ENCODE measurements at regions not wholly inside any gene's neighbourhood (a gene's known extent, or its start where the extent isn't known, plus 50 kb on each side); places are given as distances from the start of the nearest gene placed in this dataset.

DNA sequence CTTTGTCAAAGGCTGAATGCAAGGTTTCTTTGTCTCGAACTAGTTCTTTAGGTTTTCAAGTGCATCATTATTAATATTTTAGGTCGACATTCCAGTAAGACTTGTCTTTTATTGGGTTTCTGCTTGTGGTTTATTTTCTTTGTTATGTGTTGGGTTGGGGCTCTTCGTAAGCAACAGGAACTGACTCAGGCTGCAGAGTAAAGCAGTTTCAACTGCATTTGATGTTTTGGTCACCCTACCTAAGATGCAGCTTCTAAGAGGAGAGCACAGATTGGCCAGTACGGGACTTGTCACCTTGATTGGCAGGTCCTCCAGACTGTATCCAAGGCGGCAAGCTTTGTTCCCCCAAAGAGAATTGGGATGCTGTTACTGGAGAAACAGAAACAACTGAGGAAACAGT, 149.5 kb upstream of the SULF2 start:
- Histone ChIP-seq H2AFZ (ENCODE audit: low read length) (no peak overlapping the region), H3K9me3 (ENCODE audit: low read length) (no peaks in the 10 kb centered on the region; the same call in 1 of the 2 replicates), H4K20me1 (ENCODE audit: insufficient read depth, low read length) (no peaks in the 10 kb centered on the region), H3K9ac (ENCODE audit: insufficient read depth, low read depth, low read length) (no peak overlapping the region), H3K4me1 (ENCODE audit: insufficient read depth, low read length) (no peaks in the 10 kb centered on the region), H3K36me3 (replicated peaks in 1 of 2; ENCODE audit: control insufficient read depth in 1 of 2, insufficient read depth in 2 of 2, low read length in 2 of 2) (no peaks in the 10 kb centered on the region), H3K4me2 (ENCODE audit: low read depth, low read length) (no peak overlapping the region), H3K27ac (ENCODE audit: extremely low read length, insufficient read depth, low read length) (no peak overlapping the region), H3K27me3 (ENCODE audit: control insufficient read depth in 1 of 2, insufficient read depth in 2 of 2, low read length in 2 of 2) (peaks cover 0 to 30% of the 10 kb centered on the region in 2 experiments; a peak in 4 of 5 replicates), H3K4me3 (replicated peaks in 1 of 3; ENCODE audit: insufficient read depth in 1 of 3, low read depth in 2 of 3, low read length in 3 of 3) (no peak overlapping the region), H3K79me2 (ENCODE audit: insufficient read depth, low read length) (no peaks in the 10 kb centered on the region)
- ATAC-seq (no peak), DNase-seq (ENCODE audit: low spot score) (no peak), FAIRE-seq (no peak)
- ChIA-PET CTCF (ENCODE audit: low intra/inter-chr PET ratio, low total read pairs) (no interaction called here), POLR2A (no interaction called here)
- BruUV-seq (replicated peaks) = no TSS peak
- 8% methylated on average over 5 of the region's 5 CpGs for WGBS (ENCODE audit: low lambda C conversion rate)
- in situ Hi-C loops (cut with HindIII; ENCODE audit: extremely low pct_ligation_motif_present, low pct_unique_long_range_greater_than_20kb) = no loop called here
- intact Hi-C loops (cut with micrococcal nuclease; ENCODE audit: unreplicated experiment) = no loop called here
- TF ChIP-seq JDP2 (CRISPR knock-in tag; IDR thresholded peaks at IDR 0.05; ENCODE audit: borderline replicate concordance) = no peak
- TF ChIP-seq SALL1 (CRISPR knock-in tag; IDR thresholded peaks at IDR 0.05) = no peak

DNA sequence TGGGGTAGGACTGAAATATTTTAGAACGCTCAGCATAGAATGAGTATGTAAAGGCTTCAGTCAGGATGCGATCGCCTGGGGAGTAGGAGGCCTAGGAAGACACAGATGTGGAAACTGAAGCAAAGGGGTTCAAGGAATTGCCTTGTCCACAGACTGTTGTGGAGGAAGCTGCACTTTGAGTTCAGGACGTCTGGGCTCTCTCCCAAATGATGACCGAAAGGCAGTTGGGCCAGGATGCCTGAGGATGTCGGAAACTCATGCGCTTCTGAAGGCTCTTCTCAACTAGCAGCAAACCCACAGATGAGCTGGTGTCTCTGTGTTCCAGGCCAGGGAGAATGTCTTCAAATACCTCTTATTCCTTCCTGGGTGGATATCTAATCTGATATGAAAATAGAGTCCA, 146.2 kb upstream of the SULF2 start:
- H3K4me3 ChIP-seq (replicated peaks in 1 of 3; ENCODE audit: insufficient read depth in 1 of 3, low read depth in 2 of 3, low read length in 3 of 3) = no peak overlapping the region
- no peak overlapping the region for H2AFZ ChIP-seq (ENCODE audit: low read length)
- intact Hi-C loops (cut with micrococcal nuclease; ENCODE audit: unreplicated experiment) (no loop called here), in situ Hi-C loops (cut with HindIII; ENCODE audit: extremely low pct_ligation_motif_present, low pct_unique_long_range_greater_than_20kb) (no loop called here)
- H3K79me2 ChIP-seq (ENCODE audit: insufficient read depth, low read length) = no peaks in the 10 kb centered on the region
- FAIRE-seq (no peak), ATAC-seq (no peak), DNase-seq (ENCODE audit: low spot score) (no peak)
- H3K27me3 ChIP-seq (ENCODE audit: control insufficient read depth in 1 of 2, insufficient read depth in 2 of 2, low read length in 2 of 2) = peaks cover 0 to 16% of the 10 kb centered on the region in 2 experiments; a peak in 3 of 5 replicates
- no peaks in the 10 kb centered on the region for H3K4me1 ChIP-seq (ENCODE audit: insufficient read depth, low read length)
- no TSS peak for BruUV-seq (replicated peaks)
- H3K9ac ChIP-seq (ENCODE audit: insufficient read depth, low read depth, low read length) = no peak overlapping the region
- WGBS (ENCODE audit: low lambda C conversion rate) = 72% methylated on average over 7 of the region's 7 CpGs
- no peaks in the 10 kb centered on the region for H3K36me3 ChIP-seq (replicated peaks in 1 of 2; ENCODE audit: control insufficient read depth in 1 of 2, insufficient read depth in 2 of 2, low read length in 2 of 2)
- H3K27ac ChIP-seq (ENCODE audit: extremely low read length, insufficient read depth, low read length) = no peak overlapping the region
- POLR2A ChIA-PET = no interaction called here
- no peaks in the 10 kb centered on the region; the same call in 1 of the 2 replicates for H3K9me3 ChIP-seq (ENCODE audit: low read length)
- no peak overlapping the region for H3K4me2 ChIP-seq (ENCODE audit: low read depth, low read length)
- TF ChIP-seq DNMT3B (CRISPR knock-in tag; conservative IDR thresholded peaks at IDR 0.05) (no peak), ZKSCAN1 (IDR thresholded peaks at IDR 0.05; ENCODE audit: low read length) (no peak), CBX1 (IDR thresholded peaks at IDR 0.05; ENCODE audit: low read depth) (no peak), FOXP1 (IDR thresholded peaks at IDR 0.05) (no peak), FOXP1 (CRISPR knock-in tag; IDR thresholded peaks at IDR 0.05) (no peak), TEAD2 (CRISPR knock-in tag; IDR thresholded peaks at IDR 0.05) (no peak), ZNF564 (CRISPR knock-in tag; IDR thresholded peaks at IDR 0.05) (no peak), KDM1A (CRISPR knock-in tag; IDR thresholded peaks at IDR 0.05) (no peak), U2AF2 (IDR thresholded peaks at IDR 0.05; ENCODE audit: low read depth, low read length) (no peak), RXRA (CRISPR knock-in tag; IDR thresholded peaks at IDR 0.05) (no peak), ZMYM2 (CRISPR knock-in tag; IDR thresholded peaks at IDR 0.05) (no peak), NONO (IDR thresholded peaks at IDR 0.05) (no peak), NONO (CRISPR knock-in tag; conservative IDR thresholded peaks at IDR 0.05) (no peak), SOX6 (IDR thresholded peaks at IDR 0.05) (no peak), SOX6 (CRISPR knock-in tag; IDR thresholded peaks at IDR 0.05) (no peak)
- H4K20me1 ChIP-seq (ENCODE audit: insufficient read depth, low read length) = no peaks in the 10 kb centered on the region
- CTCF ChIA-PET (ENCODE audit: low intra/inter-chr PET ratio, low total read pairs) = no interaction called here
